T1000 (cell line): ENCODE measurements at regions not wholly inside any gene's neighbourhood (a gene's known extent, or its start where the extent isn't known, plus 50 kb on each side); places are given as distances from the start of the nearest gene placed in this dataset.

Source experiments
- DNase-seq: peaks from one replicate; lab custom pipeline; 2025; ENCODE audit warnings: mixed read lengths; lab: John Stamatoyannopoulos, UW

- no peak for DNase-seq
Measured at GRCh38 chr7:85498031-85498430, 311.2 kb upstream of the SEMA3D start.

- DNase-seq = no peak
Measured at GRCh38 chr7:85489498-85489897, 302.6 kb upstream of the SEMA3D start.

GRCh38 chr7:85488406-85488805 lies 301.6 kb upstream of the SEMA3D start:
- no peak for DNase-seq

- DNase-seq = no peak
Measured at GRCh38 chr7:85483177-85483576, 296.3 kb upstream of the SEMA3D start.

GRCh38 chr7:85480666-85481065 lies 293.8 kb upstream of the SEMA3D start:
- no peak for DNase-seq

- no peak for DNase-seq
Measured at GRCh38 chr7:85479918-85480643, 293.2 kb upstream of the SEMA3D start.

GRCh38 chr7:85478530-85478929 lies 291.7 kb upstream of the SEMA3D start:
- no peak for DNase-seq

GRCh38 chr7:85475476-85475875 lies 288.6 kb upstream of the SEMA3D start:
- DNase-seq = no peak

- no peak for DNase-seq
Measured at GRCh38 chr7:85475071-85475470, 288.2 kb upstream of the SEMA3D start.

- no peak for DNase-seq
Measured at GRCh38 chr7:85474234-85474633, 287.4 kb upstream of the SEMA3D start.

- no peak for DNase-seq
Measured at GRCh38 chr7:85471740-85472139, 284.9 kb upstream of the SEMA3D start.

- DNase-seq = no peak
Measured at GRCh38 chr7:85471307-85471706, 284.5 kb upstream of the SEMA3D start.

- DNase-seq = no peak
Measured at GRCh38 chr7:85469446-85470010, 282.7 kb upstream of the SEMA3D start.

GRCh38 chr7:85464042-85464651 lies 277.3 kb upstream of the SEMA3D start:
- DNase-seq = no peak

- DNase-seq = no peak
Measured at GRCh38 chr7:85462671-85463070, 275.8 kb upstream of the SEMA3D start.

GRCh38 chr7:85457911-85458310 lies 271.1 kb upstream of the SEMA3D start:
- no peak for DNase-seq

- DNase-seq = no peak
Measured at GRCh38 chr7:85456254-85456653, 269.4 kb upstream of the SEMA3D start.

GRCh38 chr7:85454904-85455303 lies 268.0 kb upstream of the SEMA3D start:
- DNase-seq = no peak

GRCh38 chr7:85452674-85453073 lies 265.8 kb upstream of the SEMA3D start:
- DNase-seq = no peak

- no peak for DNase-seq
Measured at GRCh38 chr7:85449478-85449877, 262.6 kb upstream of the SEMA3D start.

GRCh38 chr7:85447004-85447403 lies 260.1 kb upstream of the SEMA3D start:
- DNase-seq = no peak

- no peak for DNase-seq
Measured at GRCh38 chr7:85426487-85426960, 239.7 kb upstream of the SEMA3D start.

GRCh38 chr7:85424298-85424697 lies 237.4 kb upstream of the SEMA3D start:
- DNase-seq = no peak
